ENCODE measurements at regions not wholly inside any gene's neighbourhood (a gene's known extent, or its start where the extent isn't known, plus 50 kb on each side); places are given as distances from the start of the nearest gene placed in this dataset.

GRCh38 chr2:136306836-136307235 is 188.9 kb upstream of the CXCR4 start:
- no peak for TF ChIP-seq EP300 (IDR thresholded peaks at IDR 0.05)
- TF ChIP-seq CTCF (IDR thresholded peaks at IDR 0.05), result no peak

Measured in tibial nerve (tissue), 4 donors.